ENCODE measurements at regions not wholly inside any gene's neighbourhood (a gene's known extent, or its start where the extent isn't known, plus 50 kb on each side); places are given as distances from the start of the nearest gene placed in this dataset.

- TF ChIP-seq, protein P1, sequence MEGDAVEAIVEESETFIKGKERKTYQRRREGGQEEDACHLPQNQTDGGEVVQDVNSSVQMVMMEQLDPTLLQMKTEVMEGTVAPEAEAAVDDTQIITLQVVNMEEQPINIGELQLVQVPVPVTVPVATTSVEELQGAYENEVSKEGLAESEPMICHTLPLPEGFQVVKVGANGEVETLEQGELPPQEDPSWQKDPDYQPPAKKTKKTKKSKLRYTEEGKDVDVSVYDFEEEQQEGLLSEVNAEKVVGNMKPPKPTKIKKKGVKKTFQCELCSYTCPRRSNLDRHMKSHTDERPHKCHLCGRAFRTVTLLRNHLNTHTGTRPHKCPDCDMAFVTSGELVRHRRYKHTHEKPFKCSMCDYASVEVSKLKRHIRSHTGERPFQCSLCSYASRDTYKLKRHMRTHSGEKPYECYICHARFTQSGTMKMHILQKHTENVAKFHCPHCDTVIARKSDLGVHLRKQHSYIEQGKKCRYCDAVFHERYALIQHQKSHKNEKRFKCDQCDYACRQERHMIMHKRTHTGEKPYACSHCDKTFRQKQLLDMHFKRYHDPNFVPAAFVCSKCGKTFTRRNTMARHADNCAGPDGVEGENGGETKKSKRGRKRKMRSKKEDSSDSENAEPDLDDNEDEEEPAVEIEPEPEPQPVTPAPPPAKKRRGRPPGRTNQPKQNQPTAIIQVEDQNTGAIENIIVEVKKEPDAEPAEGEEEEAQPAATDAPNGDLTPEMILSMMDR (IDR thresholded peaks at IDR 0.05) = no peak
- TF ChIP-seq POLR2A (IDR thresholded peaks at IDR 0.05) = no peak
Measured at GRCh38 chr18:24968238-24968775, 383.7 kb downstream of the ZNF521 start.

All from testis (tissue), 2 donors.